Mesendoderm (in vitro differentiated cells): ENCODE measurements at regions not wholly inside any gene's neighbourhood (a gene's known extent, or its start where the extent isn't known, plus 50 kb on each side); places are given as distances from the start of the nearest gene placed in this dataset.

Experiments used
- DNase-seq: peaks from one replicate; pipeline ENCODE4 v3.0.0; 2013
- H2AK5ac ChIP-seq: 2 replicates; pipeline ENCODE4 v1.6.1; 2013; ENCODE audit warnings: low read length, inconsistent platforms
- H2BK120ac ChIP-seq: 2 replicates; pipeline ENCODE4 v1.6.1; 2013; ENCODE audit warnings: low read depth, mild to moderate bottlenecking, low read length, moderate library complexity, mixed read lengths
- H2BK15ac ChIP-seq: replicated peaks from 2 replicates; pipeline ENCODE4 v1.6.1; 2013; ENCODE audit warnings: low read depth, mild to moderate bottlenecking, moderate library complexity
- H2BK5ac ChIP-seq: 2 replicates; pipeline ENCODE4 v1.6.1; 2013; ENCODE audit warnings: low read length, inconsistent platforms
- H3K18ac ChIP-seq: 2 replicates; pipeline ENCODE4 v1.6.1; 2013; ENCODE audit warnings: mild to moderate bottlenecking, low read length, mixed read lengths
- H3K23ac ChIP-seq: one replicate; pipeline ENCODE4 v1.6.1; 2013; ENCODE audit warnings: low read length
- H3K27ac ChIP-seq: 2 replicates; pipeline ENCODE4 v1.5.1; 2013; ENCODE audit warnings: low read depth, mild to moderate bottlenecking, inconsistent platforms, low read length, moderate library complexity
- H3K27me3 ChIP-seq: 2 replicates; pipeline ENCODE4 v1.6.1; 2013; ENCODE audit warnings: low read length, control low read depth, mild to moderate bottlenecking, inconsistent platforms; ENCODE audit not compliant: insufficient read depth, poor library complexity
- H3K36me3 ChIP-seq: 2 replicates; pipeline ENCODE4 v1.6.1; 2013; ENCODE audit warnings: low read length, inconsistent platforms; ENCODE audit not compliant: control insufficient read depth, insufficient read depth
- H3K4ac ChIP-seq: one replicate; pipeline ENCODE4 v1.6.1; 2013; ENCODE audit warnings: low read depth, mild to moderate bottlenecking, low read length, moderate library complexity
- H3K4me1 ChIP-seq: 2 replicates; pipeline ENCODE4 v1.6.1; 2013; ENCODE audit warnings: low read depth, low read length, inconsistent platforms; ENCODE audit not compliant: control insufficient read depth
- H3K4me2 ChIP-seq: 2 replicates; pipeline ENCODE4 v1.6.1; 2013; ENCODE audit warnings: low read length
- H3K4me3 ChIP-seq: 2 replicates; pipeline ENCODE4 v1.5.1; 2013; ENCODE audit warnings: mild to moderate bottlenecking, low read length
- H3K56ac ChIP-seq: one replicate; pipeline ENCODE4 v1.6.1; 2013; ENCODE audit warnings: low read length
- H3K79me1 ChIP-seq: 2 replicates; pipeline ENCODE4 v1.6.1; 2013; ENCODE audit warnings: low read length, inconsistent platforms
- H3K79me2 ChIP-seq: 2 replicates; pipeline ENCODE4 v1.6.1; 2013; ENCODE audit warnings: mild to moderate bottlenecking, low read length; ENCODE audit not compliant: control insufficient read depth, insufficient read depth
- H3K9ac ChIP-seq: 2 replicates; pipeline ENCODE4 v1.6.1; 2013; ENCODE audit warnings: low read length, inconsistent platforms
- H4K5ac ChIP-seq: one replicate; pipeline ENCODE4 v1.6.1; 2013; ENCODE audit warnings: low read length
- H4K8ac ChIP-seq: one replicate; pipeline ENCODE4 v1.6.1; 2013; ENCODE audit warnings: low read depth, mild to moderate bottlenecking, control low read depth, low read length, moderate library complexity
- WGBS: extraction: QIAGEN DNeasy Blood & Tissue Kit; methylation state at CpG from one replicate; pipeline ENCODE4 v1.1.7; 2013; ENCODE audit warnings: low lambda C conversion rate, missing lambda C conversion rate; ENCODE audit not compliant: insufficient coverage; ENCODE audit errors: extremely low coverage; 5-methylcytosine and 5-hydroxymethylcytosine counted together

- Histone ChIP-seq H3K4me2 (no peak overlapping the region), H2BK5ac (no peak overlapping the region), H3K36me3 (no peaks in the 10 kb centered on the region), H3K27ac (no peak overlapping the region), H3K4ac (no peak overlapping the region), H3K79me1 (no peaks in the 10 kb centered on the region), H2BK15ac (no peak overlapping the region), H3K56ac (no peak overlapping the region), H4K5ac (no peak overlapping the region), H3K27me3 (no peaks in the 10 kb centered on the region), H3K4me3 (no peak overlapping the region), H2AK5ac (no peak overlapping the region), H3K23ac (no peak overlapping the region), H3K18ac (no peak overlapping the region), H3K79me2 (no peaks in the 10 kb centered on the region), H3K4me1 (no peaks in the 10 kb centered on the region), H2BK120ac (no peak overlapping the region), H4K8ac (no peak overlapping the region), H3K9ac (no peak overlapping the region)
- DNase-seq: peak; percentile 11
- no CpG with 5 or more reads among the region's 2 CpGs for WGBS
Observed at GRCh38 chr10:91689731-91690168, 56.9 kb upstream of the PPP1R3C start.

GRCh38 chr10:91684841-91685240, 52.0 kb upstream of the PPP1R3C start:
- Histone ChIP-seq H2BK5ac (no peak overlapping the region), H3K18ac (no peak overlapping the region), H3K4me1 (no peaks in the 10 kb centered on the region), H3K4me3 (no peak overlapping the region), H3K56ac (no peak overlapping the region), H3K9ac (no peak overlapping the region), H3K4me2 (no peak overlapping the region), H2AK5ac (no peak overlapping the region), H3K36me3 (no peaks in the 10 kb centered on the region), H2BK120ac (no peak overlapping the region), H3K79me1 (no peaks in the 10 kb centered on the region), H3K27me3 (no peaks in the 10 kb centered on the region), H3K4ac (no peak overlapping the region), H3K27ac (no peak overlapping the region), H3K79me2 (no peaks in the 10 kb centered on the region), H4K5ac (no peak overlapping the region), H2BK15ac (no peak overlapping the region), H3K23ac (no peak overlapping the region), H4K8ac (no peak overlapping the region)
- WGBS: no CpG with 5 or more reads among the region's 2 CpGs
- no peak for DNase-seq

GRCh38 chr10:91683975-91684374, 51.1 kb upstream of the PPP1R3C start:
- Histone ChIP-seq H3K4me3 (no peak overlapping the region), H2AK5ac (no peak overlapping the region), H3K23ac (no peak overlapping the region), H2BK5ac (no peak overlapping the region), H3K4me1 (no peaks in the 10 kb centered on the region), H3K18ac (no peak overlapping the region), H4K5ac (no peak overlapping the region), H3K36me3 (no peaks in the 10 kb centered on the region), H3K56ac (no peak overlapping the region), H2BK15ac (no peak overlapping the region), H3K4ac (no peak overlapping the region), H2BK120ac (no peak overlapping the region), H3K27ac (no peak overlapping the region), H3K27me3 (no peaks in the 10 kb centered on the region), H4K8ac (no peak overlapping the region), H3K9ac (no peak overlapping the region), H3K79me1 (no peaks in the 10 kb centered on the region), H3K4me2 (no peak overlapping the region), H3K79me2 (no peaks in the 10 kb centered on the region)
- no CpG with 5 or more reads among the region's 5 CpGs for WGBS
- DNase-seq: peak; percentile 58

- Histone ChIP-seq H3K4me1 (no peaks in the 10 kb centered on the region), H2BK15ac (no peak overlapping the region), H3K56ac (no peak overlapping the region), H2AK5ac (no peak overlapping the region), H3K27me3 (no peaks in the 10 kb centered on the region), H3K4me3 (no peak overlapping the region), H2BK5ac (no peak overlapping the region), H2BK120ac (no peak overlapping the region), H3K36me3 (no peaks in the 10 kb centered on the region), H4K5ac (no peak overlapping the region), H3K4ac (no peak overlapping the region), H3K79me2 (no peaks in the 10 kb centered on the region), H3K23ac (no peak overlapping the region), H3K4me2 (no peak overlapping the region), H3K79me1 (no peaks in the 10 kb centered on the region), H3K9ac (no peak overlapping the region), H4K8ac (no peak overlapping the region), H3K27ac (no peak overlapping the region), H3K18ac (no peak overlapping the region)
- WGBS: no CpG with 5 or more reads among the region's 1 CpG
- no peak for DNase-seq
Observed at GRCh38 chr10:91682912-91683311, 50.0 kb upstream of the PPP1R3C start.
